GM12864 (cell line): ENCODE measurements at regions not wholly inside any gene's neighbourhood (a gene's known extent, or its start where the extent isn't known, plus 50 kb on each side); places are given as distances from the start of the nearest gene placed in this dataset.

Source experiments
- DNase-seq: peaks from one replicate; pipeline ENCODE4 v3.0.0-alpha.2; 2011; ENCODE audit warnings: low read depth
- H3K4me3 ChIP-seq: 2 replicates; pipeline ENCODE4 v1.5.1; 2011; ENCODE audit warnings: mild to moderate bottlenecking, low read depth, low read length, control low read depth
- TF ChIP-seq, protein P1 (sequence below): IDR thresholded peaks from 2 replicates; pipeline ENCODE4 v1.5.1; 2011; ENCODE audit warnings: low read depth, mild to moderate bottlenecking, moderate library complexity, low read length, control low read depth, inconsistent platforms; ENCODE audit errors: missing control alignments

DNA sequence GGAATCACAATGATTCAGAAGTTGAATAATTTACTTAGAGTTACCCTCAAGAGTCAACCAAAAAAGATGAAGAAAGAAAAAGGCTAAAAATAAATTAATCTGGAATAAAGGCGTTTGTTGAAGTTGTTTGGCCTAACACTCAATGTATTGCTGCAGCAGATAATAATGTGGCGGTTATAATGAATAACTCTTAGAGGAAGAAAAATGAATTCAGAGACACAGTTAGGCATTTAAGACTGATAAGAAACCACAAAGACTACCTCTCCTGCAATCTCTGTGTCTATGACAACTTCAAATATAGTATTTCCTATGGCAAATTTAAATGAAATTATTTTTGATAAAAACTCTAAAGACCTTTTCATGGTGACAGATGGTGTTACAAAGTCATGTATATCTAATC, 1369.1 kb upstream of the AGA start:
- no peak for DNase-seq
- TF ChIP-seq, protein P1, sequence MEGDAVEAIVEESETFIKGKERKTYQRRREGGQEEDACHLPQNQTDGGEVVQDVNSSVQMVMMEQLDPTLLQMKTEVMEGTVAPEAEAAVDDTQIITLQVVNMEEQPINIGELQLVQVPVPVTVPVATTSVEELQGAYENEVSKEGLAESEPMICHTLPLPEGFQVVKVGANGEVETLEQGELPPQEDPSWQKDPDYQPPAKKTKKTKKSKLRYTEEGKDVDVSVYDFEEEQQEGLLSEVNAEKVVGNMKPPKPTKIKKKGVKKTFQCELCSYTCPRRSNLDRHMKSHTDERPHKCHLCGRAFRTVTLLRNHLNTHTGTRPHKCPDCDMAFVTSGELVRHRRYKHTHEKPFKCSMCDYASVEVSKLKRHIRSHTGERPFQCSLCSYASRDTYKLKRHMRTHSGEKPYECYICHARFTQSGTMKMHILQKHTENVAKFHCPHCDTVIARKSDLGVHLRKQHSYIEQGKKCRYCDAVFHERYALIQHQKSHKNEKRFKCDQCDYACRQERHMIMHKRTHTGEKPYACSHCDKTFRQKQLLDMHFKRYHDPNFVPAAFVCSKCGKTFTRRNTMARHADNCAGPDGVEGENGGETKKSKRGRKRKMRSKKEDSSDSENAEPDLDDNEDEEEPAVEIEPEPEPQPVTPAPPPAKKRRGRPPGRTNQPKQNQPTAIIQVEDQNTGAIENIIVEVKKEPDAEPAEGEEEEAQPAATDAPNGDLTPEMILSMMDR: no peak
- H3K4me3 ChIP-seq: no peak overlapping the region

DNA sequence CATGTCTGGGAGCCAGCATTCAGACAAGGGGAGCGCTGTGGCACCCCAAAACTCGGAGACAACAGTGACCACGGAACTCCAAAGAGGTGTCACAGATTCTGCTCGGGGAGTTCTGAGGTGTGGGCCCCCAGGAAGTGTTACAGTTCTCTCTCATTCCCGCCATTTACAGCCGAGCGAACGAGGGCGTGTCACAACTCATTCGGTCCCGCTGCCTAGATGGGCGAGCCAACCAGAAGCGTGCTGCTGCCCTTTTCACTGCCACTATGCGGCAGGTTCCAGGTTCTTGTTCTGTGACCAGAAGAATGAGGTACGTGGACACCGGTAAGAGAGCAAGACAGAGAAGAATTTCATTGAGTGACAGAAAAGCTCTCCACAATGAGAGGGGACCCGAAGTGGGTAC, 1370.6 kb upstream of the AGA start:
- no peak for DNase-seq
- TF ChIP-seq, protein P1: no peak
- H3K4me3 ChIP-seq: no peak overlapping the region

DNA sequence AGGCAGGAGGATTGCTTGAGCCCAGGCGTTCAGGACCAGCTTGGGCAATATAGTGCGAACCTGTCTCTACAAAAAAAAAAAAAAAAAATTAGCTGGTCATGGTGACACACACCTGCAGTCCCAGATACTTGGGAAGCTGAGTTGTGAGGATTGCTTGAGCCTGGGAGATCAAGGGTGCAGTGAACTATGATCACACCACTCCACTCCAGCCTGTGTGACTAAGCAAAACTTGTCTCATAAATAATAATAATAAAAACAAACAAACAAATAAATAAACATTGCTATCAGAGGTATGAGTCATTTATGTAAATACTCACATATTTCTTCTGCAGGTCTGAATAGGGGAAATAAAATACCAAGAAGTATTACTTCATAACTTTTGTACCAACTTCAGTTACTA, 1372.7 kb upstream of the AGA start:
- DNase-seq: no peak
- TF ChIP-seq, protein P1: no peak
- no peak overlapping the region for H3K4me3 ChIP-seq

DNA sequence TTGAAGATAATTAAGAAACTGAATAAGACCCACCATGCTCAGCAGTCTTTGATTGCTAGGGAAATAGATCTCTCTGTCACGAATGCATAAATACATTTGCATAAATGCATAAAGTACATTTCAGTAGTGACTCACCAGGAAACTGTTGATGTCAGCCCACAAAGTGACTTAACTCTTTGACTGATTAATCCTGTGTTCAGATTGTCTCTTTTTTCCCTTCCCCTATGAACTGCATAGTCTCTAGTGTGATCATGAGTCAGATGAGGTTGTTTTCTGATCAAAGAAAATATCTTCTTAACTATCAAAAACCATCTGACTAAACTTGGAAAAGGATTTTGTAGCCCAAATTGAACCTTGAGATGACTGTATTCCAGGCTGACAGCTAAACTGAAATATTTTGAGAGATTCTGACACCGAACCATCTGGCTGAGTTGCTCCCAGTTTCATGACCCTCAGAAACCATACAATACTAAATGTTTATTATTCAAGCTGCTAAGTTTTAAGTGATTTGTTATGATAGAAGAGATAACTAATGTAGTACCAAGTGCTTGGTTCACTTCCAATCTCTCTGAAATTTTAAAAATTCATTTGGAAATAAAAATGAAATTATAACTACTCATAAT, 1381.5 kb upstream of the AGA start:
- DNase-seq: no peak
- H3K4me3 ChIP-seq: no peak overlapping the region
- TF ChIP-seq, protein P1: no peak

DNA sequence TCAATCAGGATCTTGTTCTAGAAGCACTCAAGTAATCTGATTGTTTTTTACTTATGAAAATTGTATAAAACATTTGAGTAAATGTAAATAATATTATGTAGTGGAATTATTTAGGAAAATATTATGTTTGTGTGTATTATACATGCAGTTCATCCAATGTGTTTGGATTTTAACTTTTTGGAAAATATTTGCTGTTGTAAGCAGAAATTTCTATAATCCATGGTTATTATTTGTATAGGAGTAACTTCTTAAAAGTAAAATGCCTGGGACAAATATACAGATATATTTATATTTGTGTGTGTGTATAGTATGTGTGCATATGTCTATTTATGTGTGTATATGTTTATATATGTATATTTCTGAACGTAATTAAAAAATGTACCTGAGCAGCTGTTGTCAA, 1394.6 kb upstream of the AGA start:
- H3K4me3 ChIP-seq: no peak overlapping the region
- TF ChIP-seq, protein P1: no peak
- DNase-seq: no peak

- TF ChIP-seq, protein P1: no peak
- no peak for DNase-seq
- no peak overlapping the region for H3K4me3 ChIP-seq
These were observed 1396.5 kb upstream of the AGA start for GRCh38 chr4:178838776-178839175.

DNA sequence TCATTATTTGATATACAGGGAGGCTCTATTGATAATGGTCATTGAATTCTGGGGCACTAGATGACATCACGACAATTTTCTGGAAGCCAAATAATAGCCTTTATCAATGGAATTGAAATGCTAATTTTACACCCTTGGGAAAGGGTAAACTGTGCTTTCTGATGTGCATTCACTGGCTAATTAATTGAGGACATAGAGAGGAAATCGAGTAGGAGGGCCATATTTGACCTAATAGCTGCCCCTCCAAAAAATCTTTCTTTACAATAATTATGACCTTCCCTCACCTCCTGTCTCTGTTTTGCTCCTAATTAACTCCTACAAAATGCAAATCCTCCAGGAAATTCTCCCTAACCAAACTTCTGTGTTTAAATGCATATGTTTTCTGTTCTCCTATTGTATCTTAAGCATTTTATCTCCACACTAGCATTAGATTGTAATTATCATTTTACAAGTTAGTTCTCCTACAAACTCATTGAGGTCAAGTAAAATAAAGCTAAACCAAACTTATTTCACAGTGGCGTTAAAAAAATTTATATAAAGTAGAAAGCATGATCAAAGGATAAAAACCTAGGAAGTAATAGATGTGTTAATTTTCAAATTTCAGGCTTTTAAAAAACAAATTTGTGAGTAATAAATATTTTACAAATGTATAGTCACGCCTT, 1414.0 kb upstream of the AGA start:
- DNase-seq: no peak
- TF ChIP-seq, protein P1: no peak
- H3K4me3 ChIP-seq: no peak overlapping the region
